HEK293 (cell line): ENCODE measurements at regions not wholly inside any gene's neighbourhood (a gene's known extent, or its start where the extent isn't known, plus 50 kb on each side); places are given as distances from the start of the nearest gene placed in this dataset.

Experiments used
- ATF2 ChIP-seq: fragments of 450-650 bp; formaldehyde crosslinking; IDR thresholded peaks from 2 replicates; pipeline ENCODE4 v1.5.1; 2016; ENCODE audit warnings: missing biosample characterization, missing genetic modification characterization, low read depth
- BCL11A ChIP-seq: fragments of 450-650 bp; formaldehyde crosslinking; IDR thresholded peaks from 2 replicates; pipeline ENCODE4 v1.5.1; 2016; ENCODE audit warnings: low read depth, missing biosample characterization, missing genetic modification characterization
- GLIS1 ChIP-seq: fragments of 450-650 bp; formaldehyde crosslinking; IDR thresholded peaks from 2 replicates; pipeline ENCODE4 v1.5.1; 2016; ENCODE audit warnings: missing biosample characterization, missing genetic modification characterization
- KLF16 ChIP-seq: fragments of 450-650 bp; formaldehyde crosslinking; IDR thresholded peaks from 2 replicates; pipeline ENCODE4 v1.5.1; 2017; ENCODE audit warnings: missing biosample characterization, missing genetic modification characterization
- PBX3 ChIP-seq: sonication (generic); formaldehyde crosslinking; IDR thresholded peaks from 2 replicates; pipeline ENCODE4 v1.8.1; 2022; ENCODE audit warnings: mild to moderate bottlenecking, moderate library complexity, missing genetic modification reagents
- PRDM2 ChIP-seq: fragments of 450-650 bp; formaldehyde crosslinking; IDR thresholded peaks from 2 replicates; pipeline ENCODE4 v1.5.1; 2016; ENCODE audit warnings: missing biosample characterization, missing genetic modification characterization, borderline replicate concordance
- PRDM6 ChIP-seq: fragments of 450-650 bp; formaldehyde crosslinking; IDR thresholded peaks from 2 replicates; pipeline ENCODE4 v1.5.1; 2017; ENCODE audit warnings: missing biosample characterization, missing genetic modification characterization
- SCRT1 ChIP-seq: fragments of 450-650 bp; formaldehyde crosslinking; IDR thresholded peaks from 2 replicates; pipeline ENCODE4 v1.5.1; 2016; ENCODE audit warnings: missing biosample characterization, missing genetic modification characterization, borderline replicate concordance
- SETDB1 ChIP-seq: IDR thresholded peaks from one replicate; pipeline ENCODE4 v1.6.1; 2017; ENCODE audit warnings: mild to moderate bottlenecking, low read length, moderate library complexity, mixed read lengths; ENCODE audit not compliant: insufficient read length
- ZBTB11 ChIP-seq: fragments of 450-650 bp; formaldehyde crosslinking; conservative IDR thresholded peaks from 2 replicates; pipeline ENCODE4 v1.5.1; 2016; ENCODE audit warnings: low read depth, missing biosample characterization, missing genetic modification characterization
- ZBTB20 ChIP-seq: fragments of 450-650 bp; formaldehyde crosslinking; IDR thresholded peaks from 2 replicates; pipeline ENCODE4 v1.5.1; 2016; ENCODE audit warnings: missing biosample characterization, missing genetic modification characterization
- ZBTB21 ChIP-seq: fragments of 450-650 bp; formaldehyde crosslinking; IDR thresholded peaks from 2 replicates; pipeline ENCODE4 v1.5.1; 2017; ENCODE audit warnings: missing biosample characterization, missing genetic modification characterization
- ZBTB48 ChIP-seq: fragments of 450-650 bp; formaldehyde crosslinking; IDR thresholded peaks from 2 replicates; pipeline ENCODE4 v1.5.1; 2016; ENCODE audit warnings: missing biosample characterization, missing genetic modification characterization
- ZBTB8A ChIP-seq: fragments of 450-650 bp; formaldehyde crosslinking; IDR thresholded peaks from 2 replicates; pipeline ENCODE4 v1.5.1; 2016; ENCODE audit warnings: missing biosample characterization, missing genetic modification characterization
- ZNF184 ChIP-seq: fragments of 450-650 bp; IDR thresholded peaks from 2 replicates; pipeline ENCODE4 v1.5.1; 2018; ENCODE audit warnings: missing biosample characterization, mild to moderate bottlenecking, missing genetic modification characterization
- ZNF202 ChIP-seq: fragments of 450-650 bp; formaldehyde crosslinking; IDR thresholded peaks from 2 replicates; pipeline ENCODE4 v1.5.1; 2016; ENCODE audit warnings: missing biosample characterization, missing genetic modification characterization, borderline replicate concordance
- ZNF324 ChIP-seq: fragments of 450-650 bp; formaldehyde crosslinking; IDR thresholded peaks from 2 replicates; pipeline ENCODE4 v1.5.1; 2016; ENCODE audit warnings: missing biosample characterization, missing genetic modification characterization
- ZNF488 ChIP-seq: fragments of 450-650 bp; formaldehyde crosslinking; IDR thresholded peaks from 2 replicates; pipeline ENCODE4 v1.5.1; 2016; ENCODE audit warnings: missing biosample characterization, missing genetic modification characterization
- ZNF561 ChIP-seq: fragments of 450-650 bp; IDR thresholded peaks from 2 replicates; pipeline ENCODE4 v1.5.1; 2018; ENCODE audit warnings: missing biosample characterization, missing genetic modification characterization, borderline replicate concordance
- ZNF596 ChIP-seq: fragments of 450-650 bp; IDR thresholded peaks from 2 replicates; pipeline ENCODE4 v1.5.0; 2018; ENCODE audit warnings: missing biosample characterization, mild to moderate bottlenecking, missing genetic modification characterization, moderate library complexity
- ZNF624 ChIP-seq: fragments of 450-650 bp; formaldehyde crosslinking; IDR thresholded peaks from 2 replicates; pipeline ENCODE4 v1.5.1; 2017; ENCODE audit warnings: missing biosample characterization, missing genetic modification characterization
- ZNF76 ChIP-seq: fragments of 450-650 bp; formaldehyde crosslinking; IDR thresholded peaks from 2 replicates; pipeline ENCODE4; 2016; ENCODE audit warnings: low read depth, missing biosample characterization, missing genetic modification characterization, borderline replicate concordance
- ZNF837 ChIP-seq: fragments of 450-650 bp; formaldehyde crosslinking; IDR thresholded peaks from 2 replicates; pipeline ENCODE4 v1.5.1; 2016; ENCODE audit warnings: missing biosample characterization, missing genetic modification characterization
- ZNF843 ChIP-seq: fragments of 450-650 bp; formaldehyde crosslinking; IDR thresholded peaks from 2 replicates; pipeline ENCODE4 v1.5.1; 2016; ENCODE audit warnings: missing biosample characterization, missing genetic modification characterization

GRCh38 chr6:16964553-16965499 lies 137.0 kb upstream of the STMND1 start (continued):
- TF ChIP-seq PRDM2 (tag by site-specific recombination) (no peak), PBX3 (CRISPR knock-in tag) (no peak), ZNF596 (no peak), ZBTB11 (tag by site-specific recombination) (no peak), BCL11A (tag by site-specific recombination) (0 out of 2 replicates have a peak, but pooled peaks have one; percentile 74), PRDM6 (tag by site-specific recombination) (no peak), KLF16 (tag by site-specific recombination) (no peak), GLIS1 (tag by site-specific recombination) (no peak), ZBTB21 (tag by site-specific recombination) (peak; percentile 67; the same call in 1 of the 2 replicates), SETDB1 (no peak), ZNF843 (tag by site-specific recombination) (peak; percentile 93), ATF2 (tag by site-specific recombination) (no peak), ZNF624 (tag by site-specific recombination) (no peak), ZBTB8A (tag by site-specific recombination) (peak; percentile 61), ZBTB48 (tag by site-specific recombination) (peak; percentile 78), ZNF488 (tag by site-specific recombination) (no peak), ZNF76 (tag by site-specific recombination) (no peak; the same call in 1 of the 2 replicates), SCRT1 (tag by site-specific recombination) (no peak), ZNF324 (no peak), ZBTB20 (tag by site-specific recombination) (peak; percentile 39; the same call in 1 of the 2 replicates), ZNF202 (no peak), ZNF184 (tag by site-specific recombination) (peak; percentile 58; the same call in 1 of the 2 replicates), ZNF561 (tag by site-specific recombination) (no peak), ZNF837 (tag by site-specific recombination) (no peak)
